ENCODE measurements at regions not wholly inside any gene's neighbourhood (a gene's known extent, or its start where the extent isn't known, plus 50 kb on each side); places are given as distances from the start of the nearest gene placed in this dataset.

DNA sequence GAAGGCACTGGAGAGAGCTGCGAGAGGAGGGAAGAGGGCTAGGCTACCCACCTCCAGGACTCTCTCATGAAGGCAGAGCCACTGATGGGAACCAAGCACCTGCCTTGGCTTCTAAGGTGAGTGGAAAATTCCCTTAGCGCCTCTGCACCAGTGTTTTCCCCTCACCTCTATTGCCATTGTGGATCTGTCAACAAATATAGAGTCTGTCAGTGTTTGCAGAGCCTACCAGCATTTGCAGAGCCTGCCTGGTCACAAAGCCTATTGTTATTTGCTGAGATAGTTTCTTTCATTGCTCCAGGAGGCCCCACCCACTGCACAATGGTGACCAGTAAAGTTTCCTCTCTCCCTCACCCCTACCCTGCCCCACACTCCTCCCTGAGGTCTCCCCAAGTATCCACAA lies 141.9 kb downstream of the MRPL14 start:
- DNase-seq: no peak

- no peak for DNase-seq
Measured at GRCh38 chr6:43984442-43985321, 142.6 kb downstream of the MRPL14 start.

DNA sequence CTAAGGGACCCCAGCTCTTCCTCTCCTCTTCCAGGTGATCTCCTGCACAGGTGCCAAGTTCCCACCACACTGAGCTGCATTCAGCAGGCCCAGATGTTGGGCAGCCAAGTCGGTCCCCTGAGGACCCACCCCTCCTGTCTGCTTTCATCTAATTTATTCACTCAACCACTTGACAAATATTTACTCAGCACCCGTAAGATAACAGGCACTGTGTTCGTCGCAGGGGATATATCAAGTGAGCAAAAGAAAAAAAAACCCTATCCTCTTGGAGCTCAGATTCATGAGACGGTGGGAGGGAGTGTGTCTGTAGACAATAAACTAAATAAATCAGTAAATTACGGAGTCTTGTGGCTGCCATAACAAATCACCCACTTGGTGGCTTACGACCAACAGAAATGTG lies 143.6 kb downstream of the MRPL14 start:
- DNase-seq: no peak

DNA sequence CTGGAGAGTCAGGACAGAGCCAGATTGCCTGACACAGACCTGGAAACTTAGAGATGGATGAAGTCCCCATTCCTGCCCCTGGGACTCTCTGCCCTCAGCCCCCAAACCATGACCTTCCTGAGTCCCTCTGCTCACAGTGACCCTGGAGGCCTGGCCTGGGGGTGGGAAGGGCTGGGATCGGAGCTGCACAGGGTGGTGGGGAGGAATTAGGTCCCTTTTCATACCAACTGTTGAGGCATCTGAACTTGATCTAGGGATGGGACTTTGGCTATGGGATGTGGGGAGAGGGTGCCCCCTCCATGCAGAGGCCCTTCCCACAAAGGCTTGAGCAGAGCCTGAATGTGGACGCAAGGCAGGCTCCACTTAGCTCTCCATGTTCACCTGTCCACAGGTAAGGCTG lies 144.1 kb downstream of the MRPL14 start:
- no peak for DNase-seq

DNA sequence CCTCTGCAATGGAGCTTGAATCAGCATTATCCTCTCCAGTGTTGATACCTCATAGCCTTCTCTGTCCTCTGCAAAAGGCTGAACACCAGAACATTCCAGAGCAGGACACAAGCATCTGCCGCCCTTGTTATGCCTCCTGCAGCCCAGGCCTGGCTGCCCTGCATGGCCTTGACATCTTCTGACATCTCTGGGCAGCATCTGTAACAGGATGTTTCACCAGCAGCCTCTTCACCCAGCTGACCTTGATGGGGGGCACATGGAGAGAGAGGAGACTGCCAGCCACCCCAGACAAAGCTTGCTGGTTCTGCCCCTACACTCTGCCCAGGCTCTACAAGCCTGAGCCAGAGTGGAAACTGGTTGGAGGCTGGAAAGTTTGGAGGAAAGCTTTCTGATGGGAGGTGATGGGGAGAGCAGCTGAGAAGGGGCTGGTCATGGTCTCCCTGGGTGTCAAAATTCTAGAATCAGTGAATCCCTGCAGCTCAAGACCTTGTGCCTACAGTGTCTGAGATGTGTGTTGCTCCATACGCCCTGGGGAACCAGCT lies 145.1 kb downstream of the MRPL14 start:
- DNase-seq: no peak

- no peak for DNase-seq
Measured at GRCh38 chr6:43981363-43981990, 145.8 kb downstream of the MRPL14 start.

DNA sequence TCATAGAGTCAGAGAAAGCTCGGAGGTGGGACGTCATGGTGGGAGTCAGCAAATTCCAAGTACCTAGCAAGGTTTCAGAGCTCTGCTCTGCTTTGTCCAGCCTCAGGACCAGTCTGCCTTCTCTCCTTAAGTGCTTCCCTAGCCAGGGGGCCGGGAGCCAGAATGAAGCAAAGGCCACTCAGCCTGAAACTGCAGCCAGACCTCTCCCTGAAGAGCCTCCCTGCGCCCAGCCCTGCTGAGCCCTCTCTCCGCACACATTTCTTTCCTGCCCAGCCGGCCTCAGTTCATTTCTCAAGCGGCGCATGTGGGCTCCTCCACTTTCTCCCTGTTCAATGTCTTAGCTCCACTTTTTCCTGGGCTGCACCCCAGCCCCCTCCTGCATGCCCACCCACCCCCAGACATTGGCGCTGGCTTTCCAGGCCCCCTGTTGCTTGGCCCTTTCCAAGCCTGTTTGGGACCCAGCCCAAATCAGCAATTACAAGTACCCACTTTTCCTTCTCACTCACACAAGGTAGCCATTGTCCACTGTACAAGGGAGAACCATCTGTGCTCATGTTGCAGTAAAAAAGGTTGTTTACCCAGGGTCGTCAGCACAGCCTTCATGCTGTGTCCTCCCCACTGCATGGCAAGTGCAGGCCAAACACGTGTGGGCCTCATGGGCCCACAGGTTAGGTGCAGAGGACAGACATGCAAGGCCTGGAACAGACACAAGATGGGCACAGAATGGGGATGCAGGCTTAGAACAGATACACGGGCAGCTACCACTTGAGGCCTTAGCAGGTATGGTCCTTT lies 147.1 kb downstream of the MRPL14 start:
- peak in 3 of 58 donors; percentile 8 to 15 (median 11) for DNase-seq

GRCh38 chr6:43979525-43979924 lies 147.7 kb downstream of the MRPL14 start:
- DNase-seq: no peak

DNA sequence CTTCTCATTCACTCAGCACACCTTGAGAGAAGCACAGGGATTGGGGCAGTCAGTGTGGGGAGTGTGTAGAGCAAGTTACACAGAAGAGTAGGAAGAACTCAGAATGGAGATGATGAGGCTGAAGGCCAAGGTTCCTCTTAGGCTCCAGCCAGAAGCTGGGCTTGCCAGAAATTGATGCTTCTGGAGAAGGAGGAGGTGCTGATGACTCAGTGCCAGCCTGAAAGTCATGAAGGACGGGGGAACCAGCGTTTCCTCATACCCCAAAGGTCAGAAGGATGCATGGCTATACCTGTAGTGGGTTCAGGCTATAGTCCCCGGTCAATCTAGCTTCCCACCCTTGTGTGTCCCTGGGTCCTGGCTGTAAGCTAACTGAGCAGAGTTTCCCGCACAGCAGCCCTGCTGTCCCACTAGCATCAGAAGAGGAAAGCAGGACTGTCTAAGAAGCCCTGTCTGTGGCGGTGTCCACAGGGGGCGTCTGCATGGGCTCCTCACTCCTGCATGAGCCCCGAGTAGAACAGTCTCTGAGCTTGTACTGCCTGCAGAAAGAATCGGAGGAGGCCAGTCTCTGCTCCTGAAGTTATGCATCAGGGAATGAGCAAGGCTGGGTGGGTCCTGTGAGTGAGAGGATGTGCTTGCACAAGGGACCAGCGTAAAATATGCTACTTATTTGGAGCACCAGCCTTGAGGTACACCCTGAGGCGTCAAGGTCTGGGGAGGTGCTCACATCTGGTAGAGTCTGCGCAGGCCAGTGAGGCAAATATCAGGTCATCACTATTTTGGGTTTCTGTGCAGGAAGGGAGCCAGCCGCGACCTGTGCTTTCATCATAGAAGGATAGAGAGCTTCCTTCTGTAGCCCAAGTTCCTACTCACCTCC lies 148.5 kb downstream of the MRPL14 start:
- DNase-seq: no peak

GRCh38 chr6:43977404-43978111 lies 149.7 kb downstream of the MRPL14 start:
- DNase-seq: no peak

DNA sequence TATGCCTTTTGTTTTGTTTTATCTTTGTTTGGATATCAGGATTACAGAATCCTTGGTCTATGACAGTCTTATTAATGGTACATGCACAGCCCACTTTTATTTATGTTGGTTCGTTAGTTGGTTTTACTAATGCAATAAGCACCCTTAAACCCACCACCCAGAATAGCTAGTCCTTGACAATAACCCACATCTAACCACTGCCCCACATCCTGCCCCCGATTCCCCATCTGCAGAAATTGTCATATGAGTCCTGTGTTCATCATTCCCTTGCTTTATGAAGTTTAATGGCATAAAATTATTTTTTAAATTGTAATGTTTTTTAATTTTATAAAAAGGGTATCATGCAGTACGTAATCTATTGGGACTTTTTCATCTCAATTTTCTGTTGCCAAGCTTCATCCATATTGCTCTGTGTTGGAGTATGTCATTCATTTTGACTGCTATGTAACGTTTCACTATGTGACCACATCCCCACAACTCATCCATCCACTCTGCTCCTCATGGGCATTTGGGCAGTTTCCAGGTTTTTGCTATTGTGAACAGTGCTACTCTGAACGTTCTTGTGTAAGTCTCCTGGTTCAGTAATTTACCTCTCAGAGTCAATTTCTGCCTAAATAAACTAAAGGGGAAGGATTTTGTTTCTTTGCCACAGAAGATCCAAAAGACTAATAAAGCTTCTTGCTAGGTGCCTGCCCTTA lies 150.4 kb downstream of the MRPL14 start:
- DNase-seq: no peak

DNA sequence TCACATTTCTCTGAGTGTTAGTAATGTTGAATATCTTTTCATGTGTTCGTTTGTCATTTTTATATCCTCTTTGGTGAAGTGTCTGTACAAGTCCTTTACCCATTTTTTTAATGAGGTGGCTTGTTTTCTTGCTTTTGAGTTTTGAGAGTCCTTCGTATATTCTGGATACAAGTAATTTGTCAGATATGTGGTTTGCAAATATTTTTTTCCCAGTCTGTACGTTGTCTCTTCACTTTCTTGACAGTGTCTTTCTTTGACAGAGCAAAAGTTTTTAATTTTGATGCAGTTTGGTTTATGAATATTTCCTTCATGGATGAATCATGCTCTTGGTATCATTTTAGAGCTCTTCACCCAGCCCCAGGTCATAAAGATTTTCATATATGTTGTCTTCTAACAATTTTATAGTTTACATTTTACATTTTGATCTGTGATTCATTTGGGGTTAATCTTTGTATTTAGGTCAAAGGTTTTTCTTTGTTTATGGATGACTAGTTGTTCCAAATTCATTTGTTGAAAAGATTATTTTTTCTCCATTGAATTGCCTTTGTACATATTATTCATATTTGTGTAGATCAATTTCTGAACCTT lies 152.5 kb downstream of the MRPL14 start:
- no peak for DNase-seq

GRCh38 chr6:43973357-43973756 lies 153.9 kb downstream of the MRPL14 start:
- no peak for DNase-seq

DNA sequence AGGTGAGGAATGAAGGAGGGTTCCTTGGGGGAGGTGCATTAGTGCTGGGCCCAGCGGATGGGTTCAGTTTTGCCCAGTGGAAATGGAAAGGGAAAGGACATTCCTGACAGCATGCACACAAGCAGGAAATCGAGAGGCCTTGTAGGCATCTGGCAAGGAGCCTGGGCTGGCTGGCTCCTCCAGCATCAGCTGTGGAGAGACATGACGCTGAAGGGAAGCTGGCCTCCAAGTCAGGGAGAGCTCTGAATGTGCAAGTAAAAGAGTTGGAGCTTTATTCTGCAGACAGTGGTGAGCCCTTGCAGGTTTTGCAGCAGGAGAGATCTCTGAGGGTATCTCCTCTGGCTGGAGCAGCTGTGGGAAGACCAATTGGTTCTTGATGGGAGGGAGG lies 154.3 kb downstream of the MRPL14 start:
- peak in 53 of 58 donors; percentile 16 to 90 (median 64) for DNase-seq

- peak in 3 of 58 donors; percentile 21 to 56 (median 24) for DNase-seq
Measured at GRCh38 chr6:43972179-43972912, 154.9 kb downstream of the MRPL14 start.

DNA sequence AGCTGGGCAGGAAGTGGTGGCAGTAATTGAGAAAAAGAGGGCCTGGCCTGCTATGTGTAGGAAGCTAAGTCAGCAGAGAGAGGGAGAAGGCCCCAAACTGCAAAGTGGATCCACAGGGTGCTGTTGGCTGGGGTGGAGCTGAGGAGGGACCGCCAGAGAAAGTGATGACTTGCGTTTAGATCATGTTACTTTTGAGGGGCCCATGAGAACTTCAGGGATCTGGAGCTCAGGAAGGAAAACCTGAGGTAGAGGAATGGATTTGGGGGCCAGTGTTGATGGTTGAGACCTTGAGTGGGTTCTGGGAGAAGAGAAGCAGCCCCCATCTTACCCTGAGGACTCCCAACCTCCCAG lies 155.5 kb downstream of the MRPL14 start:
- no peak for DNase-seq

- no peak for DNase-seq
Measured at GRCh38 chr6:43970913-43971775, 156.1 kb downstream of the MRPL14 start.
